ENCODE measurements at regions not wholly inside any gene's neighbourhood (a gene's known extent, or its start where the extent isn't known, plus 50 kb on each side); places are given as distances from the start of the nearest gene placed in this dataset.

DNA sequence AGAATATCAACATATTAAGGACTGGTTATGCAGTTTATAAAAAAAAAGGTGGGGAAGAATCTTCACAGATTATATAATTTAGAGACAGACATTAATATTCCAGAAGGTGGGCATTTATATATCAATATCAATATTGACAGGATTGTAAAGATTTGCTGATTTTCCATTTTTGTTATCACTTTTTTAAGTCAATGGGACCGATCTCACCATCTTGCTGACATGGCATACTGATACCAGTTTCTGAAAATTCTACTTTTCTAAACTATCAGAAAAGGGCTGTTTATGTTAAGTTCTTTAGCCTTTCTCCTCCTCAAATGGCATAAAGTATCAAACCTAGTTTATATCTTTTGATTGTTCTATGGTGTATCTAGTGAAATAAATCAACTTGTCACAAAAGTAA, 344.1 kb upstream of the SOX5 start:
- H3K27me3 ChIP-seq (ENCODE audit: low read depth, low read length), result no peaks in the 10 kb centered on the region
- no peak overlapping the region for H3K27ac ChIP-seq (ENCODE audit: low read length)
- no peaks in the 10 kb centered on the region for H3K9me3 ChIP-seq (ENCODE audit: control insufficient read depth in 1 of 2, low read length in 2 of 2)
- no peak overlapping the region for H3K4me3 ChIP-seq (ENCODE audit: low read depth in 1 of 2, low read length in 2 of 2)
- H3K36me3 ChIP-seq (ENCODE audit: control insufficient read depth in 1 of 2, insufficient read depth in 2 of 2, low read length in 2 of 2), result no peaks in the 10 kb centered on the region
- H3K4me1 ChIP-seq (ENCODE audit: control insufficient read depth in 1 of 2, insufficient read depth in 2 of 2, low read length in 2 of 2), result no peaks in the 10 kb centered on the region

DNA sequence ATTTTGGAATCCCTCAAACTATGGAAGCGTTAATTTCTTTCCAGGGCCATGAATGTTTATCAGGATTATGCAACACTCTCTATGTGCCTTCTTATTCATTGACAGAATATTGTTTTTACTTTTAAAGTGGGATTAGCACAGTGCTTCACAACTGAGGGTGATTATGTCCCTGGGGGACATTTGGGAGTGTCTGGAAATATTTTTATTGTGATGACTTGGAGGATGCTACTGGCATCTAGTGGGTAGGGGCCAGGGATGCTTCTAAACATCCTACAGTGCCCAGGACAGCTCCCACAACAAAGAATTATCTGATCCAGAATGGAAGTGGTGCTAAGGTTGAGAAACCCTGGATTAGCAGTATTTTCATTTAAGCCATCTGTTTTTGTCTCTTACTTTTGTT, 338.5 kb upstream of the SOX5 start:
- Histone ChIP-seq H3K4me3 (ENCODE audit: low read depth in 1 of 2, low read length in 2 of 2) (no peak overlapping the region), H3K9me3 (ENCODE audit: control insufficient read depth in 1 of 2, low read length in 2 of 2) (no peaks in the 10 kb centered on the region), H3K27ac (ENCODE audit: low read length) (no peak overlapping the region), H3K36me3 (ENCODE audit: control insufficient read depth in 1 of 2, insufficient read depth in 2 of 2, low read length in 2 of 2) (no peaks in the 10 kb centered on the region), H3K27me3 (ENCODE audit: low read depth, low read length) (no peaks in the 10 kb centered on the region), H3K4me1 (ENCODE audit: control insufficient read depth in 1 of 2, insufficient read depth in 2 of 2, low read length in 2 of 2) (no peaks in the 10 kb centered on the region)

DNA sequence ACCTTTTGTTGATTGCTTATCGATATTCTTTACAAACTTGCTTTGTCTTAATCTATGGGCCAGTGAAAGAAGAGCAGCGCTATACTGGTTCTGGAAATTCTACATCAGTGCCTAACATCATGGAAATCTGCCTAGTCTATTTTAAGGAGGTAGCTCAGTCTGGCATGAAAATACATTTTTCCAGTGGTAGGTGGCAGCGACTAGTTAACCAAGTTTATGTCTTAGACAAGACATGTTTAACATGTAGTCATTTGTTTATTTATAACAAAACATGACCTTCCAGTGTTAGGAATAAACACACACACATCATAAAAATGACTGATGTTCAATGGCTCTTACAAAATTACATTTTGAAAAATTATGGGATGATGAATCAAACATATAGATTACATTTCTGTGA, 336.0 kb upstream of the SOX5 start:
- Histone ChIP-seq H3K27me3 (ENCODE audit: low read depth, low read length) (no peaks in the 10 kb centered on the region), H3K36me3 (ENCODE audit: control insufficient read depth in 1 of 2, insufficient read depth in 2 of 2, low read length in 2 of 2) (no peaks in the 10 kb centered on the region), H3K4me3 (ENCODE audit: low read depth in 1 of 2, low read length in 2 of 2) (no peak overlapping the region), H3K9me3 (ENCODE audit: control insufficient read depth in 1 of 2, low read length in 2 of 2) (no peaks in the 10 kb centered on the region), H3K27ac (ENCODE audit: low read length) (no peak overlapping the region), H3K4me1 (ENCODE audit: control insufficient read depth in 1 of 2, insufficient read depth in 2 of 2, low read length in 2 of 2) (no peaks in the 10 kb centered on the region)

DNA sequence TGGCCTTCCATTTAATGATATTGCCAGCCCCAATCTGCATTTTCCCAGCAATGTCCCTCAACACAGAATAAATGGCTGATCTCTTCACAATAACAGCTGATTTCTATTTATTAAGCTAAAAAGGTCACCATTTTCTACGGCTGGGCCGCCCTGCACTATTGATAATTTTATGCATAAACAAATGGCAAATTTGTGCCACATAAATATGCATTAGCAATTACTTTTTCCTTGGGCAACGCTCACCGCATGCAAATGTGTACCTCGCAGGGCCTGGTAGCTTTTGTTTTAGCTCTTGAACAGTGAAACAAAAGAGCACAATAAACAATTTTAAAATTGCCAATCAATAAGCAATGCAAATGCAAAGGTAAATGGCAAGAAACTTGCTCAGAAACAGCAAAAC, 331.9 kb upstream of the SOX5 start:
- Histone ChIP-seq H3K4me3 (ENCODE audit: low read depth in 1 of 2, low read length in 2 of 2) (no peak overlapping the region), H3K36me3 (ENCODE audit: control insufficient read depth in 1 of 2, insufficient read depth in 2 of 2, low read length in 2 of 2) (no peaks in the 10 kb centered on the region), H3K9me3 (ENCODE audit: control insufficient read depth in 1 of 2, low read length in 2 of 2) (no peaks in the 10 kb centered on the region), H3K4me1 (ENCODE audit: control insufficient read depth in 1 of 2, insufficient read depth in 2 of 2, low read length in 2 of 2) (peaks cover 0 to 3% of the 10 kb centered on the region in 2 donors), H3K27me3 (ENCODE audit: low read depth, low read length) (no peaks in the 10 kb centered on the region), H3K27ac (ENCODE audit: low read length) (no peak overlapping the region)

DNA sequence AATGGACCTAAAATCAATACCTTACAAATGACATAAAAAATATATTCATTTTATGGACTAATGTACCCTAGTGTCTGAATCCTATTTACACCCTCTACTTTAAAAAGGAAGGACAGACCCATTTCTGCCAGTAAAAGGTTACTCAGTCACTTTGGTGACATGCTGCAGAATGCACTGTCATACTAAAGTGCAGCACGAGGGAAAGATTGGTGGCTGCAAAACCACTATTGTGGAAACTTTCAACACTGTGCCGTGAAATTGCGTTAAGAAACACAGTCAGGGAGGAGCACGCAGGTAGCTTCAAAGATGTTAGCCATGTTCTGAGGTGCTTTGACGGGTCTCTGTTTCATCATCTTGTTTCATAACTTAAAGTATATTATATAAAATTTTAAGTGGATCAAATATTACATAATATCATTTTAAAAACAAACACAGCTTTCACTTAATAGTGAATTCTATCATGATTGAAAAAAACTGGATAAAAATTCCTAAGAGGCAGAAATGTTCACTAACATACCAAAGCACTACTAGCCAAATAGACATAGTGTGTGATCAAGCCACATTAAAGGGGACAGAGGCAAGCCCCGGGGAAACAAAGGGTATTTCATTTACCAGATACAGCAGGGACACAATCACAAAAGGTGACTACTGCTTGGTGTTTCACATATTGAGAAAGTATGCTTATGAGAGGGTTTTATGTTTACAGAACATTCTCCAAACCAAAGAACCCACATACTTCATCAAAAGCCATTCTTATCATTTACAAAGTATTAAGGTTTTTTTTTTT, 330.8 kb upstream of the SOX5 start:
- Histone ChIP-seq H3K27ac (ENCODE audit: low read length) (no peak overlapping the region), H3K4me3 (ENCODE audit: low read depth in 1 of 2, low read length in 2 of 2) (no peak overlapping the region), H3K9me3 (ENCODE audit: control insufficient read depth in 1 of 2, low read length in 2 of 2) (no peaks in the 10 kb centered on the region), H3K4me1 (ENCODE audit: control insufficient read depth in 1 of 2, insufficient read depth in 2 of 2, low read length in 2 of 2) (peaks cover 0 to 3% of the 10 kb centered on the region in 2 donors), H3K36me3 (ENCODE audit: control insufficient read depth in 1 of 2, insufficient read depth in 2 of 2, low read length in 2 of 2) (no peaks in the 10 kb centered on the region), H3K27me3 (ENCODE audit: low read depth, low read length) (no peaks in the 10 kb centered on the region)

DNA sequence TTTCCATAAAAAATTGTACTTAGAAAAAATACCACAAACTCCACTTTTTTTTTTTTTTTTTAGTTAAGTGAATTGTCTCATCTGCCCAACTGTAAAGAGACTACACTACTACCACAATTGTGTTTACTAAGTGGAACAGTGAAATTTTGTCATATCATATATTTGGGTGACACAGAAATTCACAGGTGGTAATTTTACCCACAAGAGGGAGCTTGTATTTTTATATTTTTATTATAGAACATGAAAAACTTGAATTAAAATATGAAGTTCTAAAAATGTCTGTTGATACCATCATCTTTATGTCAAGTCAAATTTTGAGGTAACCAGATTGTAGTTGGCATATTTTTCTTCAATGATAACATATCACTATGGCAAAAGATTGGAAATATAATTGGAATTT, 329.4 kb upstream of the SOX5 start:
- no peaks in the 10 kb centered on the region for H3K36me3 ChIP-seq (ENCODE audit: control insufficient read depth in 1 of 2, insufficient read depth in 2 of 2, low read length in 2 of 2)

DNA sequence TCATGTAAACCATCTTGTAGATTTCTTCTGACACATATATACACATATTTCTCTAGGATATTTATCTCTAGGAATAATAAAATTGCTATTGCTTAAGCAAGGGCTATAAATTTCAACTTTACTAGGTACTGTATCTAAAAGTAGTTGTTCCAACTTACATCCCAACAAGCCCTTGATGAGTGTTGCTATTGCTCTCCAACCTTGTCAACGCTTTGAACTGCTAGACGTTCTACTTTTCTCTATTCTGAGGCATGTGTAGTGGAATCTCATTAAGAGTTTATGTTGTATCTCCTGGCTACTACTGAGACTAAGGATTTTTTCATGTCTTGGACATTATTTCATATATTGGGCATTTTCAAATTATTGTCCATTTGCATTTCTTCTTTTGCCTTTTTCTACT, 321.5 kb upstream of the SOX5 start:
- H3K4me1 ChIP-seq (ENCODE audit: control insufficient read depth in 1 of 2, insufficient read depth in 2 of 2, low read length in 2 of 2), result no peaks in the 10 kb centered on the region
- H3K27ac ChIP-seq (ENCODE audit: low read length), result no peak overlapping the region
- H3K27me3 ChIP-seq (ENCODE audit: low read depth, low read length), result no peaks in the 10 kb centered on the region

More for the DNA sequence above, 329.4 kb upstream of the SOX5 start:
- no peak overlapping the region for H3K27ac ChIP-seq (ENCODE audit: low read length)
- H3K4me3 ChIP-seq (ENCODE audit: low read depth in 1 of 2, low read length in 2 of 2), result no peak overlapping the region
- peaks cover 0 to 3% of the 10 kb centered on the region in 2 donors for H3K4me1 ChIP-seq (ENCODE audit: control insufficient read depth in 1 of 2, insufficient read depth in 2 of 2, low read length in 2 of 2)
- no peaks in the 10 kb centered on the region for H3K9me3 ChIP-seq (ENCODE audit: control insufficient read depth in 1 of 2, low read length in 2 of 2)
- H3K27me3 ChIP-seq (ENCODE audit: low read depth, low read length), result no peaks in the 10 kb centered on the region

DNA sequence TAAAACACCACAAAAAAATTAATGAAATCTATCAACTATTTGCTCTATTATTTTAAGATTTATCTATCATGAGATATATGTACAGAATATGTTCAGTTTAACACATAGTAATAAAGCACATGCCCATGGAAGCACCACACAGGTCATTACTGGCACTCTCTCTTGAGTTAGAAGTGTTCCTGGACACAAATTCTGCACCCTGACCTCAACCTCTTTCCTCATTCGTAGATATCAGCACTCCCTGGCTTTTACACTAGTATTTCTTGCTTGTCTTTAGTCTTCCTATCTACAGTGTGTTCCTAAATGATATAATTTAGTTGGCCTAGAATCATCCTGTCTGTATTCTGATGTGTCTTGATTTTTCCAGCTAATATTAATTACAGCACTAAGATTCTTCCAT, 321.0 kb upstream of the SOX5 start:
- no peaks in the 10 kb centered on the region for H3K27me3 ChIP-seq (ENCODE audit: low read depth, low read length)
- H3K4me1 ChIP-seq (ENCODE audit: control insufficient read depth in 1 of 2, insufficient read depth in 2 of 2, low read length in 2 of 2), result no peaks in the 10 kb centered on the region
- no peaks in the 10 kb centered on the region for H3K9me3 ChIP-seq (ENCODE audit: control insufficient read depth in 1 of 2, low read length in 2 of 2)
- no peak overlapping the region for H3K27ac ChIP-seq (ENCODE audit: low read length)
- H3K4me3 ChIP-seq (ENCODE audit: low read depth in 1 of 2, low read length in 2 of 2), result no peak overlapping the region
- H3K36me3 ChIP-seq (ENCODE audit: control insufficient read depth in 1 of 2, insufficient read depth in 2 of 2, low read length in 2 of 2), result no peaks in the 10 kb centered on the region

More for the DNA sequence above, 321.5 kb upstream of the SOX5 start:
- Histone ChIP-seq H3K36me3 (ENCODE audit: control insufficient read depth in 1 of 2, insufficient read depth in 2 of 2, low read length in 2 of 2) (no peaks in the 10 kb centered on the region), H3K4me3 (ENCODE audit: low read depth in 1 of 2, low read length in 2 of 2) (no peak overlapping the region), H3K9me3 (ENCODE audit: control insufficient read depth in 1 of 2, low read length in 2 of 2) (no peaks in the 10 kb centered on the region)

DNA sequence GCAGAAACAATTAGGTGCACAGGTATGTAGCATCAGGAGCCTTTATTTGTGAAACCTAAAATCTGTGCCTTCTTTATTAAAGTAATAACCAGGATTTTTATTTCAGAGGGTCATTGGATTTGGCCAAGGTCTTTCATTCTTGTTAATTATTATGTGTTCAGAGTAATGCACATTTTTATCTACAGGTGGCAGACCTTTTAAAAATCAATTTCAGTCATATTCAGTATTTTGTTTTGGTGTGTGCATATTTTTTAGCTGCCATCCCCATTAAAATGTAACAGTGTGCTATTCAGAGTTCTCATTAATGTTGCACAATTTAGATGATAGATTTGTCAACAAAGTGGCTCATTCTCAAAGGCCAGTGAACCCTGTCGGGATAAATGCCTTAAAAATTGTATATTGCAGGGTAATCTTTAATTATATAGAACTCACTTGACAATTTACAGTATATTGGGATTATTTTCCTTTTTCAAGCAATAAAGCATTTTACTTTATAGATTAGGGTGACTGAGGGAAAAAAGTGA, 319.3 kb upstream of the SOX5 start:
- Histone ChIP-seq H3K36me3 (ENCODE audit: control insufficient read depth in 1 of 2, insufficient read depth in 2 of 2, low read length in 2 of 2) (no peaks in the 10 kb centered on the region), H3K9me3 (ENCODE audit: control insufficient read depth in 1 of 2, low read length in 2 of 2) (no peaks in the 10 kb centered on the region), H3K27me3 (ENCODE audit: low read depth, low read length) (no peaks in the 10 kb centered on the region), H3K4me1 (ENCODE audit: control insufficient read depth in 1 of 2, insufficient read depth in 2 of 2, low read length in 2 of 2) (no peaks in the 10 kb centered on the region), H3K4me3 (ENCODE audit: low read depth in 1 of 2, low read length in 2 of 2) (no peak overlapping the region), H3K27ac (ENCODE audit: low read length) (no peak overlapping the region)

DNA sequence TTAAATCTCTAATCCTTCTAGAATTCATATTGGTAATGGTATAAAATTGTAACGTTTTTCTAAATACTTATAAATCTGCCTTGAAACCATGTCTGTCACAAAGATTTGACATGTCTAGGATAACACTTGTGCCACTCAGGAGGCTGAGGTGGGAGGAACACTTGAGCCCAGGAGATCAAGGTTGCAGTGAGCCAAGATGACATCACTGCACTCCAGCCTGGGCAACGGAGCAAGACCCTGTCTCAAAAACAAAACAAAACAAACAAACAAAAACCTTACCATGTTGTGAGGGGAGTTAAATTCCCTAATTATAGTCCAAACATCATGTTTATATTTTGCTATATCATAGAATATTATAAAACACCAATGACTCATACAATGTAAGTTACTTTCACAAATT, 317.5 kb upstream of the SOX5 start:
- H3K4me1 ChIP-seq (ENCODE audit: control insufficient read depth in 1 of 2, insufficient read depth in 2 of 2, low read length in 2 of 2), result no peaks in the 10 kb centered on the region
- no peak overlapping the region for H3K4me3 ChIP-seq (ENCODE audit: low read depth in 1 of 2, low read length in 2 of 2)
- H3K36me3 ChIP-seq (ENCODE audit: control insufficient read depth in 1 of 2, insufficient read depth in 2 of 2, low read length in 2 of 2), result no peaks in the 10 kb centered on the region

DNA sequence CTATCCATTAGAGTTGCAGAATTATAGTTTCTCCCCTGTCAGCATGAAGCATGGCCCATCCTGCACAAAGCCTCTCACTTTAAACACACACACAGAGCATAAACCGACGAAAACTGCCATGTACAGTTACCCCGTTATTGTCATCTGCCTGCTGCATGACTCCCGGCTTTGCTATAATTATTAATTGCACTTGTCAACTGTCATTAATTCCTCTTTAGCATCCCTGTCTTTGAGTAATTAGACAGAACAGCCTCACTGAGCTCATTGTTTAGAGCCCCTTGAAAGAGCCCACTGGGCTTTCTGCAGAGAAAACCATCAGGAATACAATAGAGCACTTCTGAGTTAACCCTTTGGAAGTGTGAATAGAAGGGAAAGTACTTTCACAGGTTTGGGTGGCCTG, 307.2 kb upstream of the SOX5 start:
- Histone ChIP-seq H3K4me1 (ENCODE audit: control insufficient read depth in 1 of 2, insufficient read depth in 2 of 2, low read length in 2 of 2) (no peaks in the 10 kb centered on the region), H3K36me3 (ENCODE audit: control insufficient read depth in 1 of 2, insufficient read depth in 2 of 2, low read length in 2 of 2) (no peaks in the 10 kb centered on the region), H3K9me3 (ENCODE audit: control insufficient read depth in 1 of 2, low read length in 2 of 2) (peaks cover 0 to 6% of the 10 kb centered on the region in 2 donors), H3K27ac (ENCODE audit: low read length) (no peak overlapping the region), H3K4me3 (ENCODE audit: low read depth in 1 of 2, low read length in 2 of 2) (no peak overlapping the region), H3K27me3 (ENCODE audit: low read depth, low read length) (no peaks in the 10 kb centered on the region)

More for the DNA sequence above, 317.5 kb upstream of the SOX5 start:
- no peaks in the 10 kb centered on the region for H3K9me3 ChIP-seq (ENCODE audit: control insufficient read depth in 1 of 2, low read length in 2 of 2)
- H3K27me3 ChIP-seq (ENCODE audit: low read depth, low read length), result no peaks in the 10 kb centered on the region
- H3K27ac ChIP-seq (ENCODE audit: low read length), result no peak overlapping the region
